ENCODE measurements at regions not wholly inside any gene's neighbourhood (a gene's known extent, or its start where the extent isn't known, plus 50 kb on each side); places are given as distances from the start of the nearest gene placed in this dataset.

DNA sequence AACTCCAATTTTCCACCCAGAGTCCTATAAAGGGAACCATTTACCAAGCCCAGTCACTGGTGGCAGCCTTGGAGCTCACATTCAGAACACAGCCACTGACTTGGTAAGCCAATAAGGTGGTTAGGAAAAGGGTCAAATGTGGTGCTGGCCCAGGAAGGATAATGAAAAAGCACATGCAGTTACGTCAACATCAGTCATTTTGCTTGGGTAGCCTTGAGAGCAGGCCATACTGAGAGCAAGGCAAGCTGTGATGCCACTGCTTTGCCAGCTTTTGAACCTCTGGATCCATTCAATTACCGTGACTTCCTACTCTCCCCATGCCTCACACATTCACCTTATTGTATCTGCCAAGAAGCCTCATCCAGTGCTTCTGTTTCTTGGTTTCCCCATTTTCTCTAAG, 253.6 kb downstream of the OPA1 start:
- TF ChIP-seq POLR2AphosphoS5 (IDR thresholded peaks at IDR 0.05; ENCODE audit: low read depth, low read length) (no peak), POLR2A (IDR thresholded peaks at IDR 0.05; ENCODE audit: low read depth, low read length) (no peak)
